OCI-LY7 (cell line): ENCODE measurements at regions not wholly inside any gene's neighbourhood (a gene's known extent, or its start where the extent isn't known, plus 50 kb on each side); places are given as distances from the start of the nearest gene placed in this dataset.

Source experiments
- EZH2phosphoT487 ChIP-seq: fragments of 200-600 bp; sonication (generic); IDR thresholded peaks from 2 replicates; pipeline ENCODE4 v1.6.1; 2018; ENCODE audit warnings: low read depth, borderline replicate concordance, mild to moderate bottlenecking, mixed run types, antibody characterized with exemption, low read length, moderate library complexity, mixed read lengths
- TF ChIP-seq, protein P1 (sequence below): fragments of 200-600 bp; sonication (generic); conservative IDR thresholded peaks from 2 replicates; pipeline ENCODE4 v1.5.1; 2014; ENCODE audit warnings: mild to moderate bottlenecking, antibody characterized with exemption, low read length, moderate library complexity, mixed read lengths

DNA sequence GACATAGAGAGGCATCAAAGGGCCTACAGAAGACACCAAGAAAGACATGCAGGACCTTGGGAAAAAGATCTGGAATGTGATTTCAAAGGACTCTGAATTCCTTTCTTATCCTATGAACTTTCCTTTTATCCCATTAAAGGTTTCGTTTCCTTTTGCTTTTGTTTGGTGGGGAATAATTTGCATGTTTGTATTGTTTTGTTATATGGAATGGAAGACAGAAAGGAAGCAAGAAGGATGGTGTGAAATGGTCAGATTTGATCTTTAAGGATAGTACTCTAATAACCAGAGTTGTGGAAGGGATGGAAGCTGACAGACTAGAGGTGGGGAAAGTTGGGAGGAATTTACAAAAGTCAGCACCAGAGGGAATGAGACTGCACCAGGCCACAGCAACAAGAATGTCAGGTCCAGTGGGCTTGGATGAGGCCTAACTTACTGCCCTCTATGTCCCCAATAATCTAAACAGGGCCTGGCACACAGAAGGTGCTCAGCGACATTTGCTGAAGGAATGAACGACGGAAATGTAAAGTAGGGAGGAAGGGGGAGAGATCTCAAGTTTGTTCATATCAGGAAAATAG is 173.7 kb downstream of the FOXA2 start:
- TF ChIP-seq, protein P1, sequence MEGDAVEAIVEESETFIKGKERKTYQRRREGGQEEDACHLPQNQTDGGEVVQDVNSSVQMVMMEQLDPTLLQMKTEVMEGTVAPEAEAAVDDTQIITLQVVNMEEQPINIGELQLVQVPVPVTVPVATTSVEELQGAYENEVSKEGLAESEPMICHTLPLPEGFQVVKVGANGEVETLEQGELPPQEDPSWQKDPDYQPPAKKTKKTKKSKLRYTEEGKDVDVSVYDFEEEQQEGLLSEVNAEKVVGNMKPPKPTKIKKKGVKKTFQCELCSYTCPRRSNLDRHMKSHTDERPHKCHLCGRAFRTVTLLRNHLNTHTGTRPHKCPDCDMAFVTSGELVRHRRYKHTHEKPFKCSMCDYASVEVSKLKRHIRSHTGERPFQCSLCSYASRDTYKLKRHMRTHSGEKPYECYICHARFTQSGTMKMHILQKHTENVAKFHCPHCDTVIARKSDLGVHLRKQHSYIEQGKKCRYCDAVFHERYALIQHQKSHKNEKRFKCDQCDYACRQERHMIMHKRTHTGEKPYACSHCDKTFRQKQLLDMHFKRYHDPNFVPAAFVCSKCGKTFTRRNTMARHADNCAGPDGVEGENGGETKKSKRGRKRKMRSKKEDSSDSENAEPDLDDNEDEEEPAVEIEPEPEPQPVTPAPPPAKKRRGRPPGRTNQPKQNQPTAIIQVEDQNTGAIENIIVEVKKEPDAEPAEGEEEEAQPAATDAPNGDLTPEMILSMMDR: no peak
- TF ChIP-seq EZH2phosphoT487: no peak
